Suppressor macrophage (primary cell): ENCODE measurements at regions not wholly inside any gene's neighbourhood (a gene's known extent, or its start where the extent isn't known, plus 50 kb on each side); places are given as distances from the start of the nearest gene placed in this dataset.
"Not testable (repeated sequence)": the region's sequence is repeated elsewhere in the genome, so short reads cannot be mapped to it uniquely, and the experiment has no call there.

Experiments
- DNase-seq, 4 experiments: peaks; one replicate each; pipeline ENCODE4 v3.0.0-alpha.2; 2020 to 2022

- no peak for DNase-seq
Measured at GRCh38 chr1:81517987-81518386, 282.7 kb upstream of the ADGRL2 start.

DNA sequence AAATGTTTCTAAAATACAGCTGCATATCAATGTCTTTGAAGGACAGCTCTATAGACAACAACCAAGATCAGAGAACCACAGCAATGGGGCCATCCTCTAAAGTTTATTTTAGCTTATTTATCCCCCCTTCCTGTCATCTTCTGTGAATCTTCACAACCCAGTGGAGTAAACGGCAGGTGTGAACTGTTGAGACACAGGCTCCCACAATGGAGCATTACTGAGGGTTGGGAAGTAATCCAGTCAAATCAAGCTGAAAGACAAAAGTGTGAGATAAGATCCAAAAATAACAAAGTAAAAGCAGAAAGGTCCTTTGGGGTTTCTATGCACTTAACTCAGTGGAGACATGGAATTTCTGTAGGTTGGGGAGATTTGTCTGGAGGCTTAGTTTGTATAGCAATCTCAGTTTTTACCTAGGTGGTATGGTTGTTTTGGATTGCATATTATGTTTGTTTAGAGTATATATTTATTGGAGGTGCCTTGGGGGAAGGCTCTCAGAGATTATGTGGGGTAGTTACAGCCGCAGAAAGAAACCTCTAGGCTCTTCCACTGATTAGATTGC is 286.9 kb upstream of the ADGRL2 start:
- no peak for DNase-seq

- no peak for DNase-seq
Measured at GRCh38 chr1:81512252-81513003, 288.3 kb upstream of the ADGRL2 start.

DNA sequence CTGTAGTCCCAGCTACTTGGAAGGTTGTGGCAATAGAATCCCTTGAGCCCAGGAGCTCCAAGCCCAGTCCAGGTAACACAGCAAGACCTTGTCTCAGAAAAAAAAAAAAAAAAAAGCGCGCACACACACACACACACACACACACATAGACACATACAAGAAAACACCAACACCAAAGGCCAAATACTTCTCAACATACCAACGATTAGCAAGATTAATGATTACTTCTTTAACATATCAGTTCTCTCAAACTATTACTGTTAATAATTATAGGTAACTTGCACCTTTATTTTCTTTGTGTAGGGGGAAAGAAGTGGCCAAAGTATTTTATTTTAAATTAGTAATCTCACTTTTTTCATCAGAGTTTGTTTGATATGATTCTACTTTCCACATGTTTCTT is 289.5 kb upstream of the ADGRL2 start:
- no peak for DNase-seq

DNA sequence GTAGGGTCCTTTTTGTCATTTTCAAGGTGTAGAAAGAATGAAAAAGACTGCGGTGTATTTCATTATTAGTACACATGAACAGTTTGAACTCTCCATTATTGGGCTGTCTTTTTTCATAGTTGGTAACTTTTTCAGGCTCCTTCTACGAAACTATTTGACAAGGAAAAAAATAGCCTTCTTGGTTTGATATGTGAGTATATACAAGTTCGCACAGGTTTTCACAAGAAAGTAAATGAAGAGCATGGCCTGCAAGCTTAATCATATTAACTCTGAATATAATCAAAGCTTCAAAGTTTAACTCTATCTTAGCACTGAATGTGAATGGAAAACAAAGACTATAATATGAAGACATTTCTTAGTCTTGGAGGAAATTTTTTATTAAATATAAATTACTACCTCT is 290.0 kb upstream of the ADGRL2 start:
- no peak for DNase-seq

DNA sequence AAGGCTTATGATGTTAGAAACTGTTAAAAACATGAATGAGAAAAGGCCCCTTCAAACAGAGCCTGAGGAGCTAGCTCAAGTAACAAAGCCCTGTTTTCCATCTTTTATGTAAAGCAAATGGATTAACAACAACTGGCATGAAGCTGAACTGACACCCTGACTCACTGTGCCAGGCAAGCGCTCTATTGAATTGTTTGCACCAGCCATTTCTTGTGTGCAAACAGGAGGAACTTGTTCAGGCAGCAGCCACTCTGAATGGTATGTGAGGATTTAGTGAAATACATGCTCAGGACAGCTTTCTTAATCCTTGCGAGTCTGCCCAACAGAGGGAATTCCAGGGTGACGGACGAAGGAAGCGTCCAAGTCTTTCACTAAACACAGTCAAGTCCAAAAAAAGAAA is 291.1 kb upstream of the ADGRL2 start:
- DNase-seq = no peak

DNA sequence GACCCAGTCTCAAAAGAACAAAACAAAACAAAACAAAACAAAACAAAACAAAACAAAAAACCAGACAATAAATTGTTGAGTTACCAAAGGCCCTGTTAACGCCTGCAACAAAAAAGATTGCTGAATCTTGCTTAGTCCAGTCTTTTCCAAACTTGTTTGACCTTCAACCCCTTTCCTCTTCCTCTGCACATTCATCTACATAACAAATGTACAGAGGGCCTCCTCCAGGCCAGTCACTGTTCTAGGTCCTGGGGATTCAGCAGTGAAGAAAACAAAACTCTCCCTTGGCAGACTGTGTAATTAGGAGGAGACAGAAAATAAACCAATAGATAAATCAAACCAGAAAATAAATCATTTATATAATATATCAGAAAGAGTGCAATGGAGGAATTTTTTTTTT is 294.0 kb upstream of the ADGRL2 start:
- no peak for DNase-seq

DNA sequence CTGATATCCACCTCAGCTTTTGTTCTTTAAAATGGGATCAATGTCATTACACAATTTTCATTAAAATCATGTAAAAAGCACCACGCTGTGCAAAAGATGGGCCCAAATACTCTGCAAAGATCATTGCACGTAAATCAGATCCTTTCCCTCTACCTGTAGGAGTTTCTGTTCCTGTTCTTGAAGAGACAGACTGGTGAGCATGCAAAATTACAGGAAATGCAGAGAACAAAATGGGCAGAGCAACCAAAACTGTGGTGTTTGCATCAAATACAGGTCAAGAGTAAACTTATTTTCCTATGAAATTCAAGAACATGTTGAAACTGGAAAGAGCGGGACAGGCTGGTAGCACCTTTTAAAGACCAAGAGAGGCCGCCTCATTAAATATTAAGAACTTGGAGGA is 294.9 kb upstream of the ADGRL2 start:
- DNase-seq = no peak

DNA sequence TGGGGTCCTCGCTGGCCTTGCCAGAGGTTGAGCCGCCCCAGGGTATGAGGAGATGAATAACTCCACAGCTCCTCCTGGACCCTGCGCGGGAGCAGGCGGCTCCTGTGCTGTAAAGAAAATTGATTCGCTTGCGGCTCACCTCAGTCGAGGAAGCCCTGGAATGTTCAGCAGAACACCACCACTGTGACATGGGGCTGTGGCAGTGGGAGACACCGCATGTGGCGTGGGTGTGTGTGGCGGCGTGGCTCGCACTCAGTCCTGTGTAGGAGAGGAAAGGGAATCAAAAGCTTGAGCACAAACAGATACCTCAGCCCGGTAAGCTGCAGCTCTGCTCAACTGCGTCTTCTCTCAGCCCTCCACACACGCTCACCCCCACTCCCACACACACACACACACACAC is 295.9 kb upstream of the ADGRL2 start:
- DNase-seq = not testable (repeated sequence)

DNA sequence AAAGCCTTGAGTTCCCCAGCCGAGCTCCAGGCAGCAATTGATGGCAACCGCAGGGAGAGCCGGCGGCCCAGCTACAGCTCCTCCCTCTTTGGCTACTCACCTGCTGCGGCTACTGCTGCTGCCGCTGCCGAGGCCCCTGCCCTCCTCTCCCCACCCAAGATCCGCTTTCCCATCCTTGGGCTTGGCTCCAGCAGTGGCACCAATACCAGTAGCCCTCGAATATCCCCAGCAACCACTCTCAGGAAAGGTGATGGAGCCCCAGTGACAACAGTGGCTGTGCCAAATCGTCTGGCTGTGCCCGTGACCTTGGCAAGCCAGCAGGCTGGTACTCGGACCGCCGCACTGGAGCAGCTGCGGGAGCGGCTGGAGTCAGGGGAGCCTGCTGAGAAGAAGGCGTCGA is 298.0 kb upstream of the ADGRL2 start:
- not testable (repeated sequence) for DNase-seq

DNA sequence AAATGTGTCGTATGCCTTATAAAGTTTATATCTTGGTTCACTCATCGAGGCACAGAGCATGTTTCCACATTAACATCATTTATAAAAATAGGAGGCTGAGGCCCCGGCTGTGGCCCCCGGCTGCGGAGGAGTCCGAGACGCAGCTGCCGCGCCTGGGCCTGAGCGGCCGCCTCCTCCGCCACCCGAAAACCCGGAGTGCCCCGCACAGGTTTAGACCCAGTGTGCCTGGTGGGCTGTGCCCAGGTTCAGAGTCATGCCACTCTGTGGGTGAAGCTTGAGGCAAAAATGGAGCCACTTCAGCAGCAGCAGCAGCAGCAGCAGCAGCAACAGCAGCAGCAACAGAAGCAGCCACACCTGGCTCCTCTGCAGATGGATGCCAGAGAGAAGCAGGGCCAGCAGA is 299.2 kb upstream of the ADGRL2 start:
- DNase-seq = not testable (repeated sequence)

- no peak for DNase-seq
Measured at GRCh38 chr1:81499487-81499886, 301.2 kb upstream of the ADGRL2 start.

- no peak for DNase-seq
Measured at GRCh38 chr1:81498471-81499462, 302.0 kb upstream of the ADGRL2 start.

- DNase-seq = no peak
Measured at GRCh38 chr1:81496349-81496748, 304.4 kb upstream of the ADGRL2 start.

DNA sequence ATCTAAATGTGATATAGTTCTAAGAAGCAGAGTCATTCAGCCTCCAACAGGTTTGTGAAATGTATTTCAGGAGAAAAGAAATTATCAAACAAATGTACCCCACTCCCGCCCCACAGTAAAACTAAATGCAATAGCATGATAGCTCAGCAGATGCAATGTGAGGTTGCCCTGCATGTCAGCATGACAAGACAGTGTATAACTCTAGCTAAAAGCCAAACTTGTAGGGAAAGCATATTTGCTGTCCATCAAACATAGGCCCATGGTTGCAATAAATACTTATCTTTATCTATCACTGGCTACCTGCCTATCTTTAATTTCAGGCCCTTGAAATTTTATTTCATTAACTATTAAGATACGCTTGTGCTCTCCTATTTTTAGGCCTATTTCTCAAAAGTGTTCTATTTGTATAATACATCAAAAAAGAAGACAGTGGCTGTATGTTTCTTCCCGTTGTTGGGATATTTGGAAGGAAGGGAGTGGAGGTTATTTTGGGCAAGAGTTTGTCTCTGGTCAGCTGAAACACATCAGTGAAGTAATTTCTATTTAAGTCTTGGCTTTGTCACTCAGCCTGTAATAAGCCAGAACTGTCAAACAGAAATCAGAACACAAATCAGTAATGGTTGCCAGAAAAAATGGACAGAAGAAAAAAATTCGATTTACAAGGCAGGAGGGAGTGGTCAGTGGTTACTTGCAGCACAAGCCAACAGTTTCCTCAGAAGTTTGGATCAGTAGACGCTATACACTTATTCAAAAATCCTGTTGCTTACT is 307.4 kb upstream of the ADGRL2 start:
- no peak for DNase-seq

GRCh38 chr1:81492628-81493027 is 308.1 kb upstream of the ADGRL2 start:
- no peak for DNase-seq

GRCh38 chr1:81490614-81491013 is 310.1 kb upstream of the ADGRL2 start:
- no peak for DNase-seq

GRCh38 chr1:81489372-81489934 is 311.3 kb upstream of the ADGRL2 start:
- no peak for DNase-seq

DNA sequence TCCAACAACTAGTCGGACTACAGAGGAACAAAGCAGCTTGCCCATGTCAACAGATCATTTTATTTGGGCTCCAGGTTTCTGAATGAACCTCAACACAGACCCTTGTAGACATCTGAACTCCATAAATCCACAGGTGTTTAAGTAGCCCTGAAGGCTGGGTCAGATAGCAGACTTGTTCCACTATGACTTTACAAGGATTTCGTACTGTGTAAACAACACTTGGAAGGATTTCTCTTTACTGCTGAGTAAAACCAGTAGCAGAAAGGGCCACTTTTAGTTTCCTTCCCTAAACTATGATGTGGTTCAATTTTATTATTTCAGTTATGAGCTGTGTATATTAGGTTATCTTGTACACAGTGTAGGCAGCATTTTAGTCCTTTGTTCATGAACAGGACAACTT is 316.4 kb upstream of the ADGRL2 start:
- no peak for DNase-seq

DNA sequence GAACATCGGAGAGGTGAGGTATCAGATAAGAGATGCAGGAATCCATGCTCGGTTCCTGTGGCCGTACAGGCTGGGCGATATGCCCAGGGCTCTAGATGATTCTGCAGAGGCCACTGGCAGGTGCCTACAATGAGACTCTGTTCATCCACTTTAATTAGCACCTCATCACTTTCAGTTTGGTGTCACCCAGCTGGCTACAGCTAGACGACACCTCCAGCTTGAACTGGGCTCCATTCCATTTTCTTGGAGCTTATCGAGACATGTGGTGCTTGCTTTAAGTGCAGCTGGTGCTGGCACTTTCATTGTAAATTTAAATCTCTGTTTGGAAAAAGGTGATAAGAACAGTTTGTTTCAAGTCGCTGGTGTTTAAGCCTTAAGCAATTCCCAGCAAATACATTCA is 322.5 kb upstream of the ADGRL2 start:
- DNase-seq = no peak

- no peak for DNase-seq
Measured at GRCh38 chr1:81477710-81478109, 323.0 kb upstream of the ADGRL2 start.

DNA sequence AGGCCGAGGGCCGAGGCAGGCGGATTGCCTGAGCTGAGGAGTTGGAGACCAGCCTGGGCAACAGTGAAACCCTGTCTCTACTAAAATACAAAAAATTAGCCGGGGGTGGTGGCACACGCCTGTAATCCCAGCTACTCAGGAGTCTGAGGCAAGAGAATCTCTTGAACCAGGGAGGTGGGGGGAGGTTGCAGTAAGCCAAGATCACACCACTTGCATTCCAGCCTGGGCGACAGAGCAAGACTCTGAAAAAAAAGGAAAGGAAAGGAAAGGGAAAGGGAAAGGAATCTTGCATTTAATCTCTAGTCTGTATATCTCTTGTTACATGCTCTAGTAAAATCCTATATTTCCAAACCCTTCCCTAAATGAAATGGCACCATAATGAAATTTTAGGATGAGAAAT is 328.3 kb upstream of the ADGRL2 start:
- no peak for DNase-seq
